NCI-H1930 (cell line): ENCODE measurements at regions not wholly inside any gene's neighbourhood (a gene's known extent, or its start where the extent isn't known, plus 50 kb on each side); places are given as distances from the start of the nearest gene placed in this dataset.
A peak's percentile ranks its signal among the peaks of the same experiment; 100 is the strongest.
"Not testable (repeated sequence)": the region's sequence is repeated elsewhere in the genome, so short reads cannot be mapped to it uniquely, and the experiment has no call there.

Experiments used
- DNase-seq, 2 experiments: peaks; one replicate each; lab custom pipeline; 2025; lab: John Stamatoyannopoulos, UW

DNA sequence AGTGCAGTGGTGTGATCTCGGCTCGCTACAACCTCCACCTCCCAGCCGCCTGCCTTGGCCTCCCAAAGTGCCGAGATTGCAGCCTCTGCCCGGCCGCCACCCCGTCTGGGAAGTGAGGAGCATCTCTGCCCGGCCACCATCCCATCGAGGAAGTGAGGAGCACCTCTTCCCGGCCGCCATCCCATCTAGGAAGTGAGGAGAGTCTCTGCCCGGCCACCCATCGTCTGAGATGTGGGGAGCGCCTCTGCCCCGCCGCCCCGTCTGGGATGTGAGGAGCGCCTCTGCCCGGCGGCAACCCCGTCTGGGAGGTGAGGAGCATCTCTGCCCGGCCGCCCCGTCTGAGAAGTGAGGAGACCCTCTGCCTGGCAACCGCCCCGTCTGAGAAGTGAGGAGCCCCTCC lies 88.5 kb upstream of the DCAF12L1 start:
- not testable (repeated sequence) for DNase-seq

DNA sequence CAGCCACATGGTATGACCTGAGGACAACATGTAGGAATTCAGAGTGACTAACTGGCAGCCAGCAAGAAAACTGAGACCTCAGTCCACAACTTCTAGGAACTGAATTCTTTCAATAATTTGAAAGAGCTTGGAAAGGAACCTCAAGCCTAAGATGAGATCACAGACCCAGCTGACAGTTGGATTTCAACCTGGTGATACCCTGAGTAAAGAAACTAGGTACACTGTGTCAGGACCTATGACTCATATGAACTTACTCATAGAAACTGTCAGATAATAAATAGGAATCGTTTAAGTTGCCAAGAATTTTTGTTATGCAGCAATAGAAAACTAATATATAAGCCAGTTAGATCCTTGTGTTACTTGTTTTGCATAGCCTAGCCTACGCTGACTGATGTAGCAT lies 102.4 kb upstream of the DCAF12L1 start:
- no peak for DNase-seq

DNA sequence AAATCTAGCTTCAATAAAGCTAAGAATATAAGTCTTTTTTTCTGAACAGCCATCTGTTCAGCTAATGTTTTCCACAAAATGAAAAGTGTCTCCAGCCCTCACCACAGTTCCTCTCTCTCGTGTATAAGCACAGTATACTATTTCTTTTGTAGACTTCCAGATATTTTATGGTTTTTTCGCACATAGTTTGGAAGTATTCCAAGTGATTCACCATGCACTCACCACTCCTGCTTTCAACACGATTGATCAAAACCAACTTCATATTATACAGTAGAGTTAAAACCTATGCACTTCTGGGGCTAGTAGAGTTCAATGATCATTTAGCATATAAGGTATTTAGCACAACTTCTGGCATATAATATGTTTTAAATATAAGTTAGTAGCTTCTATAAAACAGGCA lies 105.8 kb upstream of the DCAF12L1 start:
- no peak for DNase-seq

DNA sequence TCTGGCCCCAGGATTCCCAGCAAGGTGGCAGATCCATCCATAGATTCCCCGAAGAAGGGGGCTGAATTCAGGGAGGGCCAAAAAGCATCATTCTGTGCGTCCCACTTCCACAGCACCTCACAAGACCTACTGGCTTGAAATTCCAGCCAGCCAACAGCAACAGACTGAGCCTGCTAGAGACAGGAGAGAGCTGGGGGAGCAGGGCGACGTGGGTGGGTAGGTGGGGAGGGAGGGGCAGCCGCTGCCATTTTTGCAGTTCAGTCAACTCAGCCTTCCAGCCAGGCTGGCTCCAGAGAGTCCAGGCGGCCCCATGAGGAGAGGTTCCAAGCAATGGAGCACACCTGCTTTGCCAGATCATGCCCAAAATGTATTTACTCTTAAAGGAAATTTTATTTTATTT lies 117.6 kb upstream of the DCAF12L1 start:
- DNase-seq: no peak

- DNase-seq: not testable (repeated sequence)
Observed at GRCh38 chrX:126673366-126673765, 120.8 kb upstream of the DCAF12L1 start.

DNA sequence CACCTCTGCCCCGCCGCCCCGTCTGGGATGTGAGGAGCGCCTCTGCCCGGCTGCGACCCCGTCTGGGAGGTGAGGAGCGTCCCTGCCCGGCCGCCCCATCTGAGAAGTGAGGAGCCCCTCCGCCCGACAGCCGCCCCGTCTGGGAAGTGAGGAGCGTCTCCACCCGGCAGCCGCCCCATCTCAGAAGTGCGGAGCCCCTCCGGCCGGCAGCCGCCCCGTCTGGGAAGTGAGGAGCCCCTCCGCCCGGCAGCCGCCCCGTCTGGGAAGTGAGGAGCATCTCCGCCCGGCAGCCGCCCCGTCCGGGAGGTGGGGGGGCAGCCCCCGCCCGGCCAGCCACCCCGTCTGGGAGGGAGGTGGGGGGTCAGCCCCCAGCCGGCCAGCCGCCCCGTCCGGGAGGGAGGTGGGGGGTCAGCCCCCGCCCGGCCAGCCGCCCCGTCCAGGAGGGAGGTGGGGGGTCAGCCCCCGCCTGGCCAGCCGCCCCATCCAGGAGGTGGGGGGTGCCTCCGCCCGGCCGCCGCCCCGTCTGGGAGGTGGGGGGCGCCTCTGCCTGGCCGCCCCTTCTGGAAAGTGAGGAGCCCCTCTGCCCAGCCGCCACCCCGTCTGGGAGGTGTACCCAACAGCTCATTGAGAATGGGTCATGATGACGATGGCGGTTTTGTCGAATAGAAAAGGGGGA lies 121.3 kb upstream of the DCAF12L1 start:
- not testable (repeated sequence) for DNase-seq

DNA sequence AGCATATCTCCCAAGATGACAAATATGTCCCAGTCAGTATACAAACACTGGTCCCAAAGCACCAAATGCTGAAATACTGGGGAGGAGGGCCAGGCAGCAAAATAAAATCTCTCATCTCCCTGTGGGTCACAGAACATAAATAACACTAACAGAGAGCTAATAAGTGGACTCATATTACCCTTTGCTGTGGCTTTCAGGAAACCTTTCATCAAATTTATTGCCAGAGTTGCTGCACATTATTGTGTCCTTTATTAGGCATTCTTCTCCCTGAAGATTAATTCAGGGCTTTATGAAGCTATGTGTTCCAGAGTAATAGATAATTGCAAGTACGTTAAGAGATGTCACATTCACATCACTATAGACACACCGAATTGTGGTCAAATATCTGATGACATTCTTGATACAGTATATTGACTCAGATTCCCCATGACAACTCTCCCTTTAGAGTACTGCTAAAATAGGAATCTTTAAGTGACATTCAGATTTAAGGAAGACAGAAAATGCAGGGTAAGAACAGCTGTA lies 124.1 kb upstream of the PRR32 start:
- peak in 1 of 2 experiments; percentile 0 for DNase-seq

- DNase-seq: no peak
Observed at GRCh38 chrX:126697091-126697490, 122.4 kb upstream of the PRR32 start.

DNA sequence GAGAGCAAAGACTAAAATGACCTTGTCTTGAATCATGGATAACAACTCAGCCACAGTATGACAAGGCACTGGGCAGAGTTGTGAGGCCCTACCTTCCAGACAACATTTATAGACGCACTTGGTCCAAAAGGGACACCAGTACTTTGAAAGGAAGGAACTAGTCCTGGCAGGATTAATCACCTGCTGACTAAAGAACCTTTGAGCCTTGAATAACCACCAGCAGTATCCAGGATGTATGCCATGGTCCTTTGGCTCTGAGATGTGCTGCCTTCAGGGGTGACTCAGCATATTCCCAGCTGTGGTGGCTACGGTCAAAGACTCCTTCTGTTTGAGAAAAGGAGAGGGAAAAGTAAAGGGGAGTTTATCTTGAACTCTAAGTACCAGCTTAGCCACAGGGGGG lies 118.1 kb upstream of the PRR32 start:
- no peak for DNase-seq

DNA sequence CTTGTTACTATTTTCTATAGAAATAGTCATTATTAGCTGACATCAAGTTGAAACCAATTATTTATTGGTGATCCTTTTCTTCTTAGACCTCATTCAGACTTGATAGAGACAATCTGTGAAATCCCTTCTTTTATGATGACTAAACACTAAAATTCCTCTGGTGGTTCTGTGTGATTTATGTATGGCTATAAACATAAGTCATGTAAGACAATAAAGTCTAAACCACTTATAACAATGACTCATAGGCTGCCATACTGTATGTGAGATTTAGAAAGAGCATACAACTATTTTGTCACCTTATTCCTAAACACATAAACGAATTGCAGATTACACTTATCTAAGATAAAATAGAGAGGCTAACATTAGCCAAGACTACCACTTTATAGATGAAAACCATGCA lies 101.1 kb upstream of the PRR32 start:
- no peak for DNase-seq

- no peak for DNase-seq
Observed at GRCh38 chrX:126719208-126719607, 100.3 kb upstream of the PRR32 start.

DNA sequence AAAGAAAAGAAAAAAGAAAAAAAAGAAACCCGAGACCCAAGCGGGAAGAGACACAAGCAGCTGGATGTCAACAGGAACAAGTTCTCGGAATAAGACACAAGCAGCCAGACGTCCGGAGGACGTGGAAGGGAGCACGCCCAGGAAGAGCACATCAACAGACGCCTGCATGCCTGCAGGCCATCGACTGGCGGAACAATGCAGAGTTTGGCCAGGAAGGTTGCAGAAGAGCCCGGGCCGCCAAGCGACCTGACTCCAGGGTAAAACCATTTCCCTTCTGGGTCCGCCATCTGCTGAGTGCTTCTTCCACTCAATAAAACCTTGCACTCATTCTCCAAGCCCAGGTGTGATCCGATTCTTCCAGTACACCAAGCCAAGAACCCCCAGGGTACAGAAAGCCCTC lies 95.6 kb upstream of the PRR32 start:
- DNase-seq: no peak

- no peak for DNase-seq
Observed at GRCh38 chrX:126733874-126734273, 85.7 kb upstream of the PRR32 start.
